ENCODE measurements at regions not wholly inside any gene's neighbourhood (a gene's known extent, or its start where the extent isn't known, plus 50 kb on each side); places are given as distances from the start of the nearest gene placed in this dataset.

GRCh38 chr3:13135811-13136321 lies 62.6 kb upstream of the IQSEC1 start:
- TF ChIP-seq EZH2 (IDR thresholded peaks at IDR 0.05; ENCODE audit: insufficient read depth, poor library complexity, severe bottlenecking) (no peak), EZH2phosphoT487 (IDR thresholded peaks at IDR 0.05; ENCODE audit: insufficient read depth, low read depth) (no peak)
